Transverse colon (tissue), 1 donor: ENCODE measurements at regions not wholly inside any gene's neighbourhood (a gene's known extent, or its start where the extent isn't known, plus 50 kb on each side); places are given as distances from the start of the nearest gene placed in this dataset.

ENCODE experiments used
- EP300 ChIP-seq: sonication (generic); formaldehyde crosslinking; IDR thresholded peaks from one replicate; pipeline ENCODE4 v1.6.1; 2017; ENCODE audit warnings: antibody characterized with exemption, low read depth
- POLR2A ChIP-seq: fragments of 450-650 bp; IDR thresholded peaks from one replicate; pipeline ENCODE4 v1.6.1; 2016; ENCODE audit warnings: antibody characterized with exemption, mild to moderate bottlenecking, moderate library complexity

- TF ChIP-seq EP300 (no peak), POLR2A (no peak)
Measured at GRCh38 chr4:179664430-179665027, 2222.3 kb upstream of the AGA start.
